Upper lobe of left lung (tissue), 4 donors: ENCODE measurements at regions not wholly inside any gene's neighbourhood (a gene's known extent, or its start where the extent isn't known, plus 50 kb on each side); places are given as distances from the start of the nearest gene placed in this dataset.

Experiments
- POLR2A ChIP-seq, 4 donors: fragments of 450-650 bp; IDR thresholded peaks; one replicate each; pipeline ENCODE4 v1.5.1; 2016 to 2017; ENCODE audit warnings: antibody characterized with exemption in 4 of 4, mild to moderate bottlenecking in 2 of 4
- POLR2AphosphoS5 ChIP-seq, 2 donors: sonication (generic); formaldehyde crosslinking; IDR thresholded peaks; one replicate each; pipeline ENCODE4 v1.5.1; 2017; ENCODE audit warnings: antibody characterized with exemption in 2 of 2
- TF ChIP-seq, protein P1 (sequence below), 6 experiments: fragments of 450-650 bp in 4 of 6; fragments of 200-600 bp in 2 of 6; sonication (generic) in 2 of 6; IDR thresholded peaks; one replicate each; pipeline ENCODE4 v1.5.1; 2016 to 2019; ENCODE audit warnings: antibody characterized with exemption in 6 of 6

DNA sequence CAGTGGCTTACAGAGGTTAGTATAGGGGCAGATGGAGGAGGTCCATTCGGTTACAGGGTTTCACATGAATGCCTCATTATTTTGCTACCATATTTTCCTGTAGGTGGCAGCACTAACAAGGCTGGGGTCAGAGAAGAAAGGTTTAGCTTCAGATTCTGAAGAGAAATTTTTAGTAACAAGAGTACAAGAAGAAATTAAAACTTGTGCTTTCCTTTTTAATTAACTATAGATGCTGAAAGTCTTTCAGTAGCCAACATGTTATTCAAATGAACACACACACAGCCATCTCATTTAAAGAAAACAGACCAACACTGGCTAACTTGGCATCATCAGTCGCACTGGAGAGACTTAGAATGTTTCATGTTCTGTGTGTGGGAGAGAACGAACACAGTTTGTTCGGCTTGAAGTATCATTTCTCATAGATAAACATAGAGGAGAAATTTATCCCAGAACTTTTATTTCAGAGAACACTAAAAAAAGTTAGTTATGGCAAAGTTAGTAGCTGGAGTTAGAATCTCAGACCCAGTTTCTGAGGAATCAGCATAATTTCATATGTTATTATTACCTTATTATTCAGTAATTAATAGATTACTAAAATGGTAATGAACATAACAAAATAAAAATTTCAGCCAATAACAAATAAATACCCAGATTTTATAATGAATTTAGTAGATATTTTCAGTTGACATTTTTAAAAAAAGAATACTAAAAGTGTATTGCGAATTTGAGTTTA, 314.0 kb upstream of the RSPO3 start:
- TF ChIP-seq, protein P1, sequence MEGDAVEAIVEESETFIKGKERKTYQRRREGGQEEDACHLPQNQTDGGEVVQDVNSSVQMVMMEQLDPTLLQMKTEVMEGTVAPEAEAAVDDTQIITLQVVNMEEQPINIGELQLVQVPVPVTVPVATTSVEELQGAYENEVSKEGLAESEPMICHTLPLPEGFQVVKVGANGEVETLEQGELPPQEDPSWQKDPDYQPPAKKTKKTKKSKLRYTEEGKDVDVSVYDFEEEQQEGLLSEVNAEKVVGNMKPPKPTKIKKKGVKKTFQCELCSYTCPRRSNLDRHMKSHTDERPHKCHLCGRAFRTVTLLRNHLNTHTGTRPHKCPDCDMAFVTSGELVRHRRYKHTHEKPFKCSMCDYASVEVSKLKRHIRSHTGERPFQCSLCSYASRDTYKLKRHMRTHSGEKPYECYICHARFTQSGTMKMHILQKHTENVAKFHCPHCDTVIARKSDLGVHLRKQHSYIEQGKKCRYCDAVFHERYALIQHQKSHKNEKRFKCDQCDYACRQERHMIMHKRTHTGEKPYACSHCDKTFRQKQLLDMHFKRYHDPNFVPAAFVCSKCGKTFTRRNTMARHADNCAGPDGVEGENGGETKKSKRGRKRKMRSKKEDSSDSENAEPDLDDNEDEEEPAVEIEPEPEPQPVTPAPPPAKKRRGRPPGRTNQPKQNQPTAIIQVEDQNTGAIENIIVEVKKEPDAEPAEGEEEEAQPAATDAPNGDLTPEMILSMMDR (IDR thresholded peaks at IDR 0.05), result peak; percentile 13 to 59 (median 46)
- TF ChIP-seq POLR2AphosphoS5 (IDR thresholded peaks at IDR 0.05) (no peak), POLR2A (IDR thresholded peaks at IDR 0.05) (no peak)
